DND-41 (cell line): ENCODE measurements at regions not wholly inside any gene's neighbourhood (a gene's known extent, or its start where the extent isn't known, plus 50 kb on each side); places are given as distances from the start of the nearest gene placed in this dataset.

Source experiments
- CTCF ChIP-seq: IDR thresholded peaks from 2 replicates; pipeline ENCODE4 v1.5.1; 2012; ENCODE audit warnings: borderline replicate concordance, low read length, moderate library complexity, mild to moderate bottlenecking; ENCODE audit not compliant: poor library complexity, severe bottlenecking; ENCODE audit errors: extremely low read depth
- EZH2 ChIP-seq: IDR thresholded peaks from 3 replicates; pipeline ENCODE4 v1.6.1; 2012; ENCODE audit warnings: borderline replicate concordance, low read depth, mild to moderate bottlenecking, moderate library complexity, low read length, inconsistent platforms; ENCODE audit not compliant: severe bottlenecking

GRCh38 chr2:236968101-236968879 is 117.4 kb upstream of the COPS8 start:
- TF ChIP-seq CTCF (no peak), EZH2 (no peak)
